Progenitor cell of endocrine pancreas (in vitro differentiated cells): ENCODE measurements at regions not wholly inside any gene's neighbourhood (a gene's known extent, or its start where the extent isn't known, plus 50 kb on each side); places are given as distances from the start of the nearest gene placed in this dataset.
"Not testable (repeated sequence)": the region's sequence is repeated elsewhere in the genome, so short reads cannot be mapped to it uniquely, and the experiment has no call there.

Source experiments
- DNase-seq: peaks from one replicate; pipeline ENCODE4 v3.0.0; 2021; ENCODE audit warnings: low spot score; ENCODE audit not compliant: unreplicated experiment
- H3K27ac Mint-ChIP-seq: 2 replicates; pipeline ENCODE4 v1.8.0; 2021; ENCODE audit warnings: mild to moderate bottlenecking, moderate library complexity, mixed read lengths
- H3K27me3 Mint-ChIP-seq: 2 replicates; pipeline ENCODE4 v1.8.0; 2021; ENCODE audit warnings: mixed read lengths
- H3K36me3 Mint-ChIP-seq: 2 replicates; pipeline ENCODE4 v1.8.0; 2022; ENCODE audit warnings: mixed read lengths; ENCODE audit not compliant: insufficient read depth
- H3K4me1 Mint-ChIP-seq: 2 replicates; pipeline ENCODE4 v1.8.0; 2021; ENCODE audit warnings: low read depth, mixed read lengths
- H3K4me3 Mint-ChIP-seq: 2 replicates; pipeline ENCODE4 v1.8.0; 2021; ENCODE audit warnings: low read depth, mild to moderate bottlenecking, moderate library complexity, mixed read lengths
- H3K9me3 Mint-ChIP-seq: 2 replicates; pipeline ENCODE4 v1.8.0; 2021; ENCODE audit warnings: low read depth, mixed read lengths
- TF ChIP-seq, protein P1 (sequence below): fragments of 200-600 bp; sonication (generic); IDR thresholded peaks from one replicate; pipeline ENCODE4 v1.5.0; 2021; ENCODE audit warnings: antibody characterized with exemption, mild to moderate bottlenecking; ENCODE audit not compliant: unreplicated experiment

DNA sequence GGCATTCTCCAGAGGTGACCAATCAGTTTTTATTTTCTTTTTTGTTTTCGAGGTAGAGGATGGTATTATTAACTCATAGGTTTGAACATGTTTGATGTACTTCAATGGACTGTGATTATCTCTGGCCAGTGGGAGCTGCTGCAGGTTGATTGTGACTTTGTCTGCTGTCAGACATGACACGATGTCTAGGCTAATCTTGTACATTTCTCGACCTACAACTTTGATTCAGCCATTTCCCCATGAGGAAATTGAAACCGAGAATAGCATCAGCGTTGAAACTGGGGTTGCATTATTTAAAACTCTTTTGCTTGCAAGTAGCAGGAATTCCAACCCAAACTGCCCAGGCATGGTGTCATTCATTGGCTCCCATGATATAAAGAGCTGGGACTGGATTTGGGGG lies 218.9 kb downstream of the CDH26 start:
- H3K36me3 Mint-ChIP-seq: no peaks in the 10 kb centered on the region
- peaks cover 5% of the 10 kb centered on the region for H3K9me3 Mint-ChIP-seq
- no peak overlapping the region for H3K27ac Mint-ChIP-seq
- DNase-seq: no peak
- no peak overlapping the region for H3K4me3 Mint-ChIP-seq
- H3K4me1 Mint-ChIP-seq: no peaks in the 10 kb centered on the region
- peaks cover 6% of the 10 kb centered on the region for H3K27me3 Mint-ChIP-seq
- TF ChIP-seq, protein P1, sequence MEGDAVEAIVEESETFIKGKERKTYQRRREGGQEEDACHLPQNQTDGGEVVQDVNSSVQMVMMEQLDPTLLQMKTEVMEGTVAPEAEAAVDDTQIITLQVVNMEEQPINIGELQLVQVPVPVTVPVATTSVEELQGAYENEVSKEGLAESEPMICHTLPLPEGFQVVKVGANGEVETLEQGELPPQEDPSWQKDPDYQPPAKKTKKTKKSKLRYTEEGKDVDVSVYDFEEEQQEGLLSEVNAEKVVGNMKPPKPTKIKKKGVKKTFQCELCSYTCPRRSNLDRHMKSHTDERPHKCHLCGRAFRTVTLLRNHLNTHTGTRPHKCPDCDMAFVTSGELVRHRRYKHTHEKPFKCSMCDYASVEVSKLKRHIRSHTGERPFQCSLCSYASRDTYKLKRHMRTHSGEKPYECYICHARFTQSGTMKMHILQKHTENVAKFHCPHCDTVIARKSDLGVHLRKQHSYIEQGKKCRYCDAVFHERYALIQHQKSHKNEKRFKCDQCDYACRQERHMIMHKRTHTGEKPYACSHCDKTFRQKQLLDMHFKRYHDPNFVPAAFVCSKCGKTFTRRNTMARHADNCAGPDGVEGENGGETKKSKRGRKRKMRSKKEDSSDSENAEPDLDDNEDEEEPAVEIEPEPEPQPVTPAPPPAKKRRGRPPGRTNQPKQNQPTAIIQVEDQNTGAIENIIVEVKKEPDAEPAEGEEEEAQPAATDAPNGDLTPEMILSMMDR: no peak

DNA sequence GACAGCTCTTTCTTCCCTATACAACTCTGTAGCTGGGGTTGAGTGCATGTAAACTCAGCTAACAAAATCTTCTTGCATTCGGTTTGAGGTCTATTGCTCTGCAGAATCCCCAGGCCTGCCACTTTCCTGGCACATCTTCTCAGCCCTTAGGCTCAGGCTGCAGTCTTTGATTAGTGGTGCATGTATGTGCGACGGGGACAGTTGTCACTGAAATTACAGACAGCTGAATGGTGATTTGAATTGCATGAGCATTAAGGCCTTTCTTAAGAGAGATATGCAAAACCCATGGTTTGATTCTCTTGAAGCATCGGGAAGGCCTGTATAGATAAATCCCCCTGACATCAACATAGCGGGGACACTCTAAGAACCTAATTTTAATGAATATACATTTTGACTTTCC lies 222.8 kb downstream of the CDH26 start:
- H3K4me3 Mint-ChIP-seq: no peak overlapping the region
- H3K36me3 Mint-ChIP-seq: no peaks in the 10 kb centered on the region
- H3K27me3 Mint-ChIP-seq: peaks cover 2% of the 10 kb centered on the region
- no peak for DNase-seq
- peaks cover 4% of the 10 kb centered on the region for H3K9me3 Mint-ChIP-seq
- H3K4me1 Mint-ChIP-seq: no peaks in the 10 kb centered on the region
- no peak overlapping the region for H3K27ac Mint-ChIP-seq
- TF ChIP-seq, protein P1: no peak

DNA sequence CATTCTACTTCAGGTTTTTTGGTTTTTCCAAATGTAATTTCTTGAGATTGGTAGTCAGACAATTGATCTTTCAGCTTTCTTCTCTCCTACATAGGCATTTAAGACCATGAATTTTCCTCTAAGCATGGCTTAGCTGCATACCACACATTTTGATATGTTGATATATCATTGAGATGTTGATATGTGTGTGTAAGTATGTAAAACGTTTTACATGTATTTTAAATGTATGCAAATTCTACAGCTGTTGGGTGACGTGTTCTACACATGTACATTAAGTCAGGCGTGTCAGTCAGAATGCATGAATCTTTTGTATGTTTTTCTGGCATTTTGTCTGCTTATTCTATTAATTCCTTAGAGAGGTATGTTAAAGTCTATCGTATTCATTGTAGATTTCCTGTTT lies 228.2 kb downstream of the CDH26 start:
- H3K4me1 Mint-ChIP-seq: no peaks in the 10 kb centered on the region
- DNase-seq: no peak
- no peaks in the 10 kb centered on the region for H3K36me3 Mint-ChIP-seq
- H3K4me3 Mint-ChIP-seq: no peak overlapping the region
- H3K27ac Mint-ChIP-seq: no peak overlapping the region
- TF ChIP-seq, protein P1: no peak
- peaks cover 8% of the 10 kb centered on the region for H3K9me3 Mint-ChIP-seq
- peaks cover 19% of the 10 kb centered on the region for H3K27me3 Mint-ChIP-seq

DNA sequence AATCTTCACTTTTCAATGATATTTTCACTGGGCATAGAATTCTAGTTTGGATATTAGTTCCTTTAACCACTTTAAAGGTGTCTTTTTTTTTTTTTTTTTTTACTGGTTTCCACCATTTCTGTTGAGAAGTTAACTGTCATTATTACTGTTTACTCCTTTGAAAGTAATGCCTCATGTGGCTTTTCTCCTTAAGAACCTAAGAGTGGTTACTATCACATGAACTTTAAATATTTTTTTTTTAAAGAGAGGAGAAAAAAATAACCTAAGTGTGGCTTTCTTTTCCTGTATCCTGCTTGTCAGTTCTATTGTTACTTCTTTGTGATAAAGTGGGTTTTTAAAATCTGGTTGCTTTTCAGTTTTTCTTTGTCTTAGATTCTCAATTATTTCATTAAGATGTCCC lies 229.5 kb downstream of the CDH26 start:
- DNase-seq: no peak
- no peak overlapping the region for H3K27ac Mint-ChIP-seq
- no peaks in the 10 kb centered on the region for H3K36me3 Mint-ChIP-seq

DNA sequence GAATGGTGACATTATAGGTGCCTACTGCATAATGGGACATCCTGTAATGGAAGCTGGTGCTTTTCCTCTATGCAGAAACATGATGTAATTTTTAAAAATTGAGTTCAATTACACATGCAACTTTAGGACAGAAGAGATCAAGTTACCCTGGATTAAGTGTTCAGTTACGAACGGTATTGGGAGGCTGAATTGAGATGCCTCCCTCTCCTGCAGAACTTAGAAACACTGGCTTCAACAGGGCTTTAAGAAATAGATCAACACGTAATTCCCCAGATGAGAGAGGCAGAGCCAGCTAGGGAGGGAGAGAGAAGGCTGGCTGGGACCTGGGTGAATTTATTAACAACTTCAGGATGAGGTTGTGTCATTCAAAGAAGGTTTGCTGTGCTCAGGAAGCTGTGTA lies 232.8 kb downstream of the CDH26 start:
- Mint-ChIP-seq H3K4me3 (no peak overlapping the region), H3K4me1 (no peaks in the 10 kb centered on the region), H3K9me3 (peaks cover 6% of the 10 kb centered on the region), H3K27me3 (peaks cover 29% of the 10 kb centered on the region), H3K27ac (no peak overlapping the region), H3K36me3 (no peaks in the 10 kb centered on the region)
- TF ChIP-seq, protein P1: no peak
- DNase-seq: no peak

More for the DNA sequence above, 229.5 kb downstream of the CDH26 start:
- Mint-ChIP-seq H3K4me3 (no peak overlapping the region), H3K4me1 (no peaks in the 10 kb centered on the region), H3K27me3 (peaks cover 23% of the 10 kb centered on the region), H3K9me3 (peaks cover 8% of the 10 kb centered on the region)
- TF ChIP-seq, protein P1: no peak

DNA sequence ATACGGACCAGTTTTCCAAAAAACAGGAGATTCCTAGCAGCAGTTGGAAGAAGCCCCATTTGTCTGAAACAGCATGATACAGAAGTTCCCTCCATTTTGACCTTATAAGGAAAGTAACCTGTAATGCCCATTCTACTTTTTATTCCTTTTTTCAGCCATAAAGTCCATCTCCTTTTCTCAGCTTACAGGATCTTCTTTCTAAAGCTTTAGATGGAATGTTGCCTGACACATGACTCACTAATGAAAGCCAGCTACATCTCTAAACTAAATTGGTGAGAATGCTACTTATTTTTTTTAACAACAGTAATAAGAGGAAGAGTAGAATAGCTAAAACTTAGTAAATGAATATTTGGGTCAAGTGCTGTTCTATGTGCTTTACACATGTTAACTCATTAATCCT lies 234.1 kb downstream of the CDH26 start:
- Mint-ChIP-seq H3K36me3 (no peaks in the 10 kb centered on the region), H3K4me1 (no peaks in the 10 kb centered on the region), H3K27ac (no peak overlapping the region), H3K4me3 (no peak overlapping the region), H3K27me3 (peaks cover 28% of the 10 kb centered on the region), H3K9me3 (peaks cover 12% of the 10 kb centered on the region)
- TF ChIP-seq, protein P1: no peak
- no peak for DNase-seq

DNA sequence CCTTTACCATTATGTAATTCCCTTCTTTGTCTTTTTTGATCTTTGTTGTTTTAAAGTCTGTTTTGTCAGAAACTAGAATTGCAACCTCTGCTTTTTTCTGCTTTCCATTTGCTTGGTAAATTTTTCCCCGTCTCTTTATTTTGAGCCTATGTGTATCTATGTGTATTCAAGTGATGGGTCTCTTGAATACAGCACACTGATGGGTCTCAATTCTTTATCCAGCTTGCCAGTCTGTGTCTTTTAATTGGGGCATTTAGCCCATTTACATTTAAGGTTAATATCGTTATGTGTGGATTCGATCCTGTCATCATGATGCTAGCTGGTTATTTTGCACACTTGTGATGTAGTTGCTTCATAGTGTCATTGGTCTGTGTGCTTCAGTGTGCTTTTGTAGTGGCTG lies 240.9 kb downstream of the CDH26 start:
- H3K4me3 Mint-ChIP-seq, H3K27ac Mint-ChIP-seq, DNase-seq, H3K4me1 Mint-ChIP-seq, H3K36me3 Mint-ChIP-seq: not testable (repeated sequence)
- Mint-ChIP-seq H3K9me3 (peaks cover 19% of the 10 kb centered on the region), H3K27me3 (peaks cover 14% of the 10 kb centered on the region)
